ENCODE measurements at regions not wholly inside any gene's neighbourhood (a gene's known extent, or its start where the extent isn't known, plus 50 kb on each side); places are given as distances from the start of the nearest gene placed in this dataset.

DNA sequence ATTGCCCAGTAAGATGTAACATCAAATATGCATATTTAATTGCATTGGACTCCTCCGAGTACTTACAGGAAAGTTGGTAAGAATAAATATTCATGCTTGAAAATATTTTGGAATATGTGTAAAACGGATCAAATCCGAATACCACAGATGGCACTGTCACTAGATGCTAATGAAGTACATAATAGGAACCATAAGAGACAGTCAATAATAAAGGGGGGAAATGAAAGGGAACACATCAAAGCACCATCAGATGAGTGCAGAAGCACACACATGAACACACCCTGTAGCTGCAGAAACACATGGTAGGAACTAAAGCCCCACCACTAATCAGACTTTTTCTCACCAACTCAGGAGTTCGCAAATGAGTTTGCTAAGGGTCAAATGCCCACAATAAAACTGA is 52.2 kb upstream of the PAGE5 start:
- peaks cover 0 to 4% (median 0%) of the 10 kb centered on the region in 9 donors for H3K9me3 Mint-ChIP-seq
- DNase-seq (no peak), ATAC-seq (no peak)
- POLR2A ChIA-PET = no interaction called here
- peaks cover 0 to 2% (median 0%) of the 10 kb centered on the region in 5 donors for H3K27me3 Mint-ChIP-seq
- H3K4me1 Mint-ChIP-seq = no peaks in the 10 kb centered on the region
- peak overlapping the region in 1 of 10 donors; percentile 53 for H3K27ac Mint-ChIP-seq
- no peak overlapping the region for H3K4me3 Mint-ChIP-seq
- H3K36me3 Mint-ChIP-seq = no peaks in the 10 kb centered on the region

DNA sequence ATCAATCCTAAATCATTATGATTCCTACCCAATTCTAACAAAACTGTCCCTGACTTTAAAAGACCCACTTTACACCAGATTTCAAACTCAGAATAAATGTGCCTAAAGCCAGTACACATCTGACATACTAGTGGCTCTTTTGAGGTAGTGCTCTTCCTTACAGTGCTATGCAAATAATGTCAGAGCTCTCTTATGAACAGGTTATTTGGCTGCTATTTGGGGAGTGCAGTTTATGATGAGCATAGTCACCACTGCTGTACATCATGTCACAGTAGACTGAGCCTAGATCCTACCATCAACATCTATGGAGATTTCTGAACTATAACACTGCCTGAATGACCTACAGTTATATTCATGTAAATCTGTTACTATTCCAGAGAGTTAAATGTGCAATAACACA is 50.4 kb upstream of the PAGE5 start:
- peaks cover 0 to 4% (median 0%) of the 10 kb centered on the region in 9 donors for H3K9me3 Mint-ChIP-seq
- ATAC-seq (no peak), DNase-seq (no peak)
- POLR2A ChIA-PET = no interaction called here
- peaks cover 0 to 2% (median 0%) of the 10 kb centered on the region in 5 donors for H3K27me3 Mint-ChIP-seq
- no peaks in the 10 kb centered on the region for H3K36me3 Mint-ChIP-seq
- no peak overlapping the region for H3K27ac Mint-ChIP-seq
- no peak overlapping the region for H3K4me3 Mint-ChIP-seq
- H3K4me1 Mint-ChIP-seq = no peaks in the 10 kb centered on the region

All from naive thymus-derived CD8-positive, alpha-beta T cell (primary cell).